DMS53 treated with DMSO at 0.1 percent for 48 hours (cell line): ENCODE measurements at regions not wholly inside any gene's neighbourhood (a gene's known extent, or its start where the extent isn't known, plus 50 kb on each side); places are given as distances from the start of the nearest gene placed in this dataset.
"Not testable (repeated sequence)": the region's sequence is repeated elsewhere in the genome, so short reads cannot be mapped to it uniquely, and the experiment has no call there.

ENCODE experiments used
- DNase-seq: peaks from one replicate; lab custom pipeline; 2025; ENCODE audit not compliant: unreplicated experiment; lab: John Stamatoyannopoulos, UW

- DNase-seq = peak; percentile 29
These were observed 193.1 kb downstream of the OTOL1 start for GRCh38 chr3:161689584-161690298.

GRCh38 chr3:161690299-161690620 is 193.7 kb downstream of the OTOL1 start:
- no peak for DNase-seq

DNA sequence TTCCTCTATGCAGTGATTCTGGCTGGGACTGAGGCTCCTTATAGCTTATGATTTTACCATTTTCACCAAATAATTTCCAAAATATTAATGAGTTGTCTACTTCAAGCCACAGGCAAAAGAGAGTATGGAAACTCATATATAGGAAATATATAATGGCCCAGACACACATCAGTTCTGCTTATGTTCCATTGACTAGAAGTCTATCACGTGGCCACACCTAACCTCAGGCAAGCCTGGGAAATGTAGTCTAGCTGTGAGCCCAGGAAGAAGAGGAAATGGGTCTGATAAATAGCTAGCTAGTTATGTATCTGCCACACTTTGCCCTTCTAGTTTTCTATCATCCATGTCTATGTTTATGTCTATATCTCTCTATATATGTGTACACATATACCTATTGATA is 195.1 kb downstream of the OTOL1 start:
- no peak for DNase-seq

DNA sequence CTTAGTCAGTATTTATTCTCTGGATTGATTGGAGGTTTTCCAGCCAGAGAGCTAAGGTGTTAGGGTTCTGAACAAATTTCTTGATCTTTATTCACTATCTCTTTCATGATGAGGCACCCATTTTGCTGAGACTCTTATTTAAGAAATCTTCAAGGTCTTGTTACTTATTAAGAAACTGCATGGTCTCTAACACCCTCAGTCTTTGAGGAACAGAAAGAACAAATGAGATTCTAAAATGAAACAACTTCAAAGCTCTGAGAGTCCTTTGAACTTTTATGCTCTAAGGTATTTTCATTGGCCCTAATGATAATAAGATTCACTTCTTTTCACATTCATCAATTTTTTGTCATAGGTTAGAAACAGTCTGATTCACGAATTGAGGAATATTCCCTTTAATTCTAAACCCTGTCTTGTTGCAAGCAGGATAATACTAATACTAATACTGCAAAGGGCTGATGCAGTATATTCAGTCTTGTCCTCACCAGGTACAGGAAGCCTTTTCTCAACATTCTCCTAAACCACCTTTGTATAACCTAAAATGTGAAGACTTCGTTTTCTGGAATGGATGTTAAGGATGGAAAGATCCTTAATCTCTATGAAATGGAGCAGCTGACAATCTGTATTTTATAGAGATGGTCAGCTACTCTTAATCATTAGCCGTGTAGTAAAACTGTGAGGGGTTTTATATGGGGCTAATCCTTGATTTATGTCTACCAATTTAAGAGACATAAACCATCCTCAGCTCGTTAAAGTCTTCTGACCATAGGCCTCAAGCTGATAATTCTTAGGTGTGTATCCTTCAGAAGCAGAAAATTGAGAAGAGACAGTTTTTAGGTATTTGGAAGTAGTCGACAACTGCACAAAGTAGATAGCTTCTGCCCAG is 198.3 kb downstream of the OTOL1 start:
- no peak for DNase-seq

- no peak for DNase-seq
These were observed 199.2 kb downstream of the OTOL1 start for GRCh38 chr3:161695811-161696210.

GRCh38 chr3:161700998-161701397 is 204.4 kb downstream of the OTOL1 start:
- peak; percentile 81 for DNase-seq

- DNase-seq = not testable (repeated sequence)
These were observed 210.6 kb downstream of the OTOL1 start for GRCh38 chr3:161707253-161707652.

- DNase-seq = no peak
These were observed 217.1 kb downstream of the OTOL1 start for GRCh38 chr3:161713731-161714130.

DNA sequence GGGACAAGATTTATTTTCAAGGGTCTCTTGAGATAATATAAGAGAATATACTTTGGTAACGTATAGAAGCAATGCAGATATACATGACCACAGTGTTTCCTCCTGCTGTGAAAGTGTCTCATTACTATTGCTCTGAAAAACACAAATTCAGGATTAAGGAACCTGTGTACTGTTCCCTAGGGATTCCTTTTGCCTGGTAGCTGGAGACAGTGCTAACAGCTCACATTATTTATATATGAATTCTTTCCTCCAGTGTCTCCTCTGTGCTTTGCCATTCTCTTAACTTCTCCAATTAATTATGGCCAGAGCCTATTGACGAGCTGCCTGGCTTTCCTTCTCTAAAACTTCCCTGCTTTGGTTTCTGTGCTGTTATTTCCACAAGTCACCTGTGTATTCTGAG is 235.4 kb downstream of the OTOL1 start:
- no peak for DNase-seq

DNA sequence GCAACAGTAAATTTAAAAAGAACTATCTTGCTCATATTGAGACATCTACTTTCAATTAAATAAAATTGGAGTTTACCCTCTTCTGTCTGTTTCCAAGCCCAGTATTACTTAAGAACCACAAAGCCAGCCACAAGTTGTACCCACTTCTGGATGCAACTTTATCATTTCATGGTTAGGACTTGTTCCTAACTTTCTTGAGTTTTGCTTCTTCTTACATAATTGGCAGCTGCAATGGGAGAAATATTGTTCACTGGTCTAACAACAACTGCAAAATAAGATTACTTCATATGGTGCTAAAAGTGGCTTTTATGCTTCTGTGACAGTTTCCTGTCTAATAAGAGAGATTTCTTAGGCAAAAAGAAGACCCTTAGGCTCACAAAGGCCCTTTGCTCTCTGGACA is 240.6 kb downstream of the OTOL1 start:
- DNase-seq = no peak

DNA sequence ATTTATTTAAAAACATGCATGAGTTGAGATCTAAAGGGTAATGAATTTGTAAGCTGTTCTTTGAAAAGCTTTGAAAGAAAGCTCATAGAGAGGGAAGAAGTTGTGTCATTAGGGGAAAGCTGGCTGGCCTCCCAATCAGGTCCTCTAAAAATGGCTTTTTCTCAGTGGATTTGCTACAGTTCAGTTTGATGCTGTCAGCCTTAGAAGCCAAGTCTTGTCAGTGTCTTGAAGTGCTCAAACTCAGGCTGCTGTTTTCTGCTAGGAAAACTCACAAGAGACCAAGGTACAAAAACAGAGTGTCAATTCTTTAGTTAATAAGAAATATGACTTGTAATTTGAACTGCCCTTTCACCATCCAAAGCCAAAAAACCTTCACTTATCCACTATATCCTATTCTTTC is 243.8 kb downstream of the OTOL1 start:
- DNase-seq = no peak

- no peak for DNase-seq
These were observed 247.8 kb downstream of the OTOL1 start for GRCh38 chr3:161744366-161744765.

- DNase-seq = no peak
These were observed 249.1 kb downstream of the OTOL1 start for GRCh38 chr3:161745741-161746140.

DNA sequence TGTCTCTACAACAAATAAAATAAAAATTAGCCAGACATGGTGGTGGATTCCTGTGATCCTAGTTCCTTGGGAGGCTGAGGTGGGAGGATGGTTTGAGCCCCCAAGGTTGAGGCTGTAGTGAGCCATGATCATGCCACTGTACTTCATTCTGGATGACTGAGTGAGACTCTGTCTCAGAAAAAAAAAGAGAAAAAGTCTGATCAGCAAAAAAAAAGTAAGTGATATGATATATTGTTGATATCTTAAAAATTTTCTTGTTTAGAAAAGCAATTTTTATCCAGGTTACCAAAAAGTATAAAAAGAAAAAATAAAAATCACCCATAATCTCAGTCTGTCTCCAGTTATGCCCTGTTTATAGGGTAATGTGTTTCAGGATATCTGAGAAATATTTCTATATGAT is 251.4 kb downstream of the OTOL1 start:
- no peak for DNase-seq

GRCh38 chr3:161754420-161755053 is 257.9 kb downstream of the OTOL1 start:
- no peak for DNase-seq

GRCh38 chr3:161759444-161759843 is 262.8 kb downstream of the OTOL1 start:
- DNase-seq = no peak

- DNase-seq = no peak
These were observed 269.7 kb downstream of the OTOL1 start for GRCh38 chr3:161766331-161766730.

- no peak for DNase-seq
These were observed 274.1 kb downstream of the OTOL1 start for GRCh38 chr3:161770484-161771386.

GRCh38 chr3:161781381-161781780 is 284.8 kb downstream of the OTOL1 start:
- no peak for DNase-seq

DNA sequence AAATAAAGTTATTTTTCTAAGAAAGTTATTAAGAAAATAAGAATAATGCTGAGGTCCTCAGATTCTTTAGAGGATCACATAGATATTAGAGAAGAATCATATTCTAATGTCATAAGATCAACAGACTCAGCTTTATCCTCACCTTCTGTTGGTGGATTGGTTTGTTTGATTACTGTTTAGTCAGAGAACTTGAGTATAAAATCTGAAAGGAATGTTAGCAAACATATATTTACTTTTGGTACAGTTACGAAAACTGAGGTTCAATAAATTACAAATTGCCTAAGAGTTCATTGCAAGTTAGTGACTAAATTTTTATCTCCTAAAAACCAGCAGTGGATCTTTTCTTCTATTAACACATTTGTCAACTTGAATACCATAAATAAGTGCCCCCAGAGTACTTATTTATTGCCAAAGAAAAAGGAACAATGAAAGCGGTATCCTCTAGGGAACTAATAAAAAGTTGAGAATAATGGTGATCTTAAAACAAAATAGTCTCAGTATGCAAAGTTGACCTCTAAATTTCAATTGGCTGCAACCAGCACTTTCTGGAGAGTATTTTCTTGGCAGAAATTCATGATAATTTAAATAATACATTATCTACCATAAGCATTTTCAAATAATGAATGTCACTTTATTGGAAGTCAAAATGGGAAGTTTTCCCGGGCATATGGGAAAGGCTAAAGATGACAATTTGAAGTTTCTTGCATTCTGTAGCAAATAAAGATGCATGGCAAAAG is 296.8 kb downstream of the OTOL1 start:
- no peak for DNase-seq
